SK-N-SH (cell line): ENCODE measurements at regions not wholly inside any gene's neighbourhood (a gene's known extent, or its start where the extent isn't known, plus 50 kb on each side); places are given as distances from the start of the nearest gene placed in this dataset.

ENCODE experiments used
- CTCF ChIP-seq: fragments of 200-600 bp; sonication (generic); IDR thresholded peaks from 2 replicates; pipeline ENCODE4 v1.6.1; 2017; ENCODE audit warnings: antibody characterized with exemption, mild to moderate bottlenecking, moderate library complexity
- ELF1 ChIP-seq: IDR thresholded peaks from 2 replicates; pipeline ENCODE4 v1.4.0; 2012
- EZH2phosphoT487 ChIP-seq: fragments of 200-600 bp; sonication (generic); IDR thresholded peaks from 2 replicates; pipeline ENCODE4 v1.6.1; 2017; ENCODE audit warnings: low read depth, mixed run types, mild to moderate bottlenecking, antibody characterized with exemption, moderate library complexity, borderline replicate concordance
- GABPA ChIP-seq: IDR thresholded peaks from 2 replicates; pipeline ENCODE4 v1.4.0; 2012; ENCODE audit warnings: low read depth, mild to moderate bottlenecking
- IRF3 ChIP-seq: fragments of 150-350 bp; IDR thresholded peaks from 2 replicates; pipeline ENCODE4 v1.6.1; 2016; ENCODE audit warnings: mild to moderate bottlenecking, low read depth, low read length
- JUND ChIP-seq: IDR thresholded peaks from 2 replicates; pipeline ENCODE4 v1.4.0; 2012
- MAX ChIP-seq: IDR thresholded peaks from 2 replicates; pipeline ENCODE4 v1.4.0; 2012; ENCODE audit warnings: low read depth
- NRF1 ChIP-seq: IDR thresholded peaks from 2 replicates; pipeline ENCODE4 v1.6.1; 2012; ENCODE audit warnings: low read depth, mild to moderate bottlenecking, low read length
- POLR2AphosphoS5 ChIP-seq: IDR thresholded peaks from 2 replicates; pipeline ENCODE4 v1.6.1; 2012; ENCODE audit warnings: low read depth, low read length
- RAD21 ChIP-seq: IDR thresholded peaks from 2 replicates; pipeline ENCODE4 v1.6.1; 2012; ENCODE audit warnings: mild to moderate bottlenecking, low read length
- RCOR1 ChIP-seq: fragments of 150-350 bp; IDR thresholded peaks from 2 replicates; pipeline ENCODE4 v1.6.1; 2017; ENCODE audit warnings: antibody characterized with exemption, low read length
- RXRA ChIP-seq: IDR thresholded peaks from 2 replicates; pipeline ENCODE4 v1.4.0; 2012; ENCODE audit warnings: low read depth, mild to moderate bottlenecking, borderline replicate concordance
- TCF12 ChIP-seq: IDR thresholded peaks from 2 replicates; pipeline ENCODE4 v1.4.0; 2012
- USF2 ChIP-seq: fragments of 150-350 bp; IDR thresholded peaks from 2 replicates; pipeline ENCODE4 v1.6.1; 2017; ENCODE audit warnings: antibody characterized with exemption, low read length, low read depth, borderline replicate concordance

GRCh38 chr3:15155840-15156360, 50.1 kb upstream of the CAPN7 start:
- TF ChIP-seq CTCF (no peak), TCF12 (no peak), RXRA (no peak), ELF1 (no peak), EZH2phosphoT487 (no peak), MAX (no peak), RCOR1 (no peak), RAD21 (no peak), USF2 (no peak), JUND (no peak), IRF3 (no peak), NRF1 (no peak), GABPA (no peak), POLR2AphosphoS5 (no peak)
